Fibroblast of pulmonary artery (primary cell): ENCODE measurements at regions not wholly inside any gene's neighbourhood (a gene's known extent, or its start where the extent isn't known, plus 50 kb on each side); places are given as distances from the start of the nearest gene placed in this dataset.

Experiments used
- DNase-seq: peaks from one replicate; pipeline ENCODE4 v3.0.0-alpha.2; 2010; ENCODE audit warnings: low read depth
- H3K4me3 ChIP-seq: replicated peaks from 2 replicates; pipeline ENCODE4 v1.5.1; 2011; ENCODE audit warnings: low read depth, mild to moderate bottlenecking, control low read depth, low read length, moderate library complexity
- CTCF ChIP-seq: IDR thresholded peaks from 2 replicates; pipeline ENCODE4 v1.5.1; 2011; ENCODE audit warnings: mild to moderate bottlenecking, control low read depth, low read length, inconsistent platforms; ENCODE audit errors: missing control alignments

DNA sequence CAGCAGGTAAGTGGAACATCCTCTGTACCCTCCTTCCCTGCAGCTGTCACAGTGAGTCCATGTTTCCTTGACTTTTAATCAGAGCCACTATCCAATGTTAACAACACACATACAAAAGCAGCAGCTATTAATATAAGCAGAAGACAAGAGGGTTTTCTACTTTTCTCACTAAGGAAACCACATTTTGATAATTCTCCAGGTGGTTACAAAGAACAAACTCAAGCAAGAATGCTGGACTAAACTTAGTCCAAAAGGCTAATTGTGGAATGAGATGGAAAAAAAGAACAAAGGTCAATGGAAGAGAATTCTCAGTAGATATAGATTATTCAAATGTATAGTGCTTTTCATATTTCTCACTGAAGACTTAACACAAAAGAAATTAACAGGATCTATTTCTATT is 176.9 kb upstream of the SLC39A10 start:
- no peak for DNase-seq
- TF ChIP-seq CTCF: no peak
- H3K4me3 ChIP-seq: no peak overlapping the region

- no peak for DNase-seq
- no peak overlapping the region for H3K4me3 ChIP-seq
- TF ChIP-seq CTCF: no peak
Observed at GRCh38 chr2:195479407-195479806, 177.6 kb upstream of the SLC39A10 start.

- peak; percentile 61 for DNase-seq
- H3K4me3 ChIP-seq: no peak overlapping the region
- TF ChIP-seq CTCF: no peak
Observed at GRCh38 chr2:195477996-195478382, 179.0 kb upstream of the SLC39A10 start.

GRCh38 chr2:195477248-195477995 is 179.6 kb upstream of the SLC39A10 start:
- H3K4me3 ChIP-seq: no peak overlapping the region
- peak; percentile 85 for DNase-seq
- TF ChIP-seq CTCF: no peak

GRCh38 chr2:195475336-195475735 is 181.7 kb upstream of the SLC39A10 start:
- no peak for DNase-seq
- H3K4me3 ChIP-seq: no peak overlapping the region
- TF ChIP-seq CTCF: no peak

- H3K4me3 ChIP-seq: no peak overlapping the region
- DNase-seq: no peak
- no peak for TF ChIP-seq CTCF
Observed at GRCh38 chr2:195473862-195474261, 183.2 kb upstream of the SLC39A10 start.
